KMS-11 (cell line): ENCODE measurements at regions not wholly inside any gene's neighbourhood (a gene's known extent, or its start where the extent isn't known, plus 50 kb on each side); places are given as distances from the start of the nearest gene placed in this dataset.

ENCODE experiments used
- H2AFZ ChIP-seq: fragments of 200-600 bp; sonication (generic); 2 replicates; pipeline ENCODE4 v1.6.1; 2016; ENCODE audit warnings: antibody characterized with exemption, mixed run types, low read depth
- H3K27ac ChIP-seq: fragments of 200-600 bp; sonication (generic); 2 replicates; pipeline ENCODE4 v1.6.1; 2016; ENCODE audit warnings: mild to moderate bottlenecking, mixed run types
- H3K27me3 ChIP-seq: fragments of 200-600 bp; sonication (generic); 2 replicates; pipeline ENCODE4 v1.6.1; 2017; ENCODE audit warnings: mild to moderate bottlenecking, low read depth, mixed run types, moderate library complexity; ENCODE audit not compliant: insufficient read depth
- H3K36me3 ChIP-seq: fragments of 200-600 bp; sonication (generic); 2 replicates; pipeline ENCODE4 v1.6.1; 2017; ENCODE audit warnings: mild to moderate bottlenecking, mixed run types; ENCODE audit not compliant: insufficient read depth
- H3K4me1 ChIP-seq: fragments of 200-600 bp; sonication (generic); 2 replicates; pipeline ENCODE4 v1.6.1; 2016; ENCODE audit warnings: mild to moderate bottlenecking, low read depth, mixed run types; ENCODE audit not compliant: poor library complexity, severe bottlenecking
- H3K4me2 ChIP-seq: fragments of 200-600 bp; sonication (generic); 2 replicates; pipeline ENCODE4 v1.7.0; 2016; ENCODE audit warnings: mild to moderate bottlenecking, mixed run types
- H3K4me3 ChIP-seq: fragments of 200-600 bp; sonication (generic); IDR thresholded peaks from 2 replicates; pipeline ENCODE4 v1.6.1; 2017; ENCODE audit warnings: low read depth, low read length, mixed read lengths; ENCODE audit not compliant: insufficient read depth
- H3K79me2 ChIP-seq: fragments of 200-600 bp; sonication (generic); 2 replicates; pipeline ENCODE4 v1.6.1; 2016; ENCODE audit warnings: low read depth, mixed run types; ENCODE audit not compliant: insufficient read depth
- H3K9ac ChIP-seq: fragments of 200-600 bp; sonication (generic); 2 replicates; pipeline ENCODE4 v1.6.1; 2016; ENCODE audit warnings: mild to moderate bottlenecking, mixed run types
- H4K20me1 ChIP-seq: fragments of 200-600 bp; sonication (generic); 2 replicates; pipeline ENCODE4 v1.6.1; 2016; ENCODE audit warnings: mild to moderate bottlenecking, mixed run types; ENCODE audit not compliant: insufficient read depth
- CTCF ChIP-seq: fragments of 200-600 bp; sonication (generic); conservative IDR thresholded peaks from 2 replicates; pipeline ENCODE4 v1.6.1; 2017; ENCODE audit warnings: low read depth, mild to moderate bottlenecking, antibody characterized with exemption, low read length, moderate library complexity, mixed read lengths

GRCh38 chr13:97856304-97856675 is 97.2 kb upstream of the IPO5 start:
- H3K4me2 ChIP-seq: no peak overlapping the region
- no peak overlapping the region for H3K9ac ChIP-seq
- no peak overlapping the region for H3K4me3 ChIP-seq
- TF ChIP-seq CTCF: no peak
- no peak overlapping the region for H2AFZ ChIP-seq
- H3K36me3 ChIP-seq: no peaks in the 10 kb centered on the region
- no peak overlapping the region for H3K27ac ChIP-seq
- H3K79me2 ChIP-seq: no peaks in the 10 kb centered on the region
- H3K27me3 ChIP-seq: no peaks in the 10 kb centered on the region
- no peaks in the 10 kb centered on the region for H4K20me1 ChIP-seq
- peaks cover 4% of the 10 kb centered on the region for H3K4me1 ChIP-seq

- Histone ChIP-seq H3K4me2 (no peak overlapping the region), H3K27me3 (no peaks in the 10 kb centered on the region), H3K9ac (no peak overlapping the region), H3K36me3 (no peaks in the 10 kb centered on the region), H3K4me3 (no peak overlapping the region), H3K79me2 (no peaks in the 10 kb centered on the region), H4K20me1 (no peaks in the 10 kb centered on the region), H3K4me1 (peaks cover 4% of the 10 kb centered on the region), H2AFZ (no peak overlapping the region), H3K27ac (no peak overlapping the region)
- TF ChIP-seq CTCF: no peak
Observed at GRCh38 chr13:97858161-97858560, 95.3 kb upstream of the IPO5 start.

- no peak overlapping the region for H3K4me2 ChIP-seq
- no peaks in the 10 kb centered on the region for H4K20me1 ChIP-seq
- H3K79me2 ChIP-seq: no peaks in the 10 kb centered on the region
- TF ChIP-seq CTCF: no peak
- no peak overlapping the region for H3K4me3 ChIP-seq
- no peak overlapping the region for H3K9ac ChIP-seq
- H3K27ac ChIP-seq: no peak overlapping the region
- no peaks in the 10 kb centered on the region for H3K36me3 ChIP-seq
- no peaks in the 10 kb centered on the region for H3K4me1 ChIP-seq
- H3K27me3 ChIP-seq: no peaks in the 10 kb centered on the region
- H2AFZ ChIP-seq: no peak overlapping the region
Observed at GRCh38 chr13:97866346-97866745, 87.1 kb upstream of the IPO5 start.

GRCh38 chr13:97866751-97867150 is 86.7 kb upstream of the IPO5 start:
- no peak for TF ChIP-seq CTCF

GRCh38 chr13:97873398-97873797 is 80.1 kb upstream of the IPO5 start:
- Histone ChIP-seq H3K27me3 (no peaks in the 10 kb centered on the region), H3K4me2 (no peak overlapping the region), H3K79me2 (no peaks in the 10 kb centered on the region), H3K36me3 (no peaks in the 10 kb centered on the region), H3K9ac (no peak overlapping the region), H3K27ac (no peak overlapping the region), H3K4me3 (no peak overlapping the region), H3K4me1 (no peaks in the 10 kb centered on the region), H4K20me1 (no peaks in the 10 kb centered on the region), H2AFZ (no peak overlapping the region)
- TF ChIP-seq CTCF: no peak

More at GRCh38 chr13:97866751-97867150, 86.7 kb upstream of the IPO5 start:
- Histone ChIP-seq H4K20me1 (no peaks in the 10 kb centered on the region), H3K9ac (no peak overlapping the region), H3K27me3 (no peaks in the 10 kb centered on the region), H3K79me2 (no peaks in the 10 kb centered on the region), H3K4me2 (no peak overlapping the region), H2AFZ (no peak overlapping the region), H3K4me1 (no peaks in the 10 kb centered on the region), H3K27ac (no peak overlapping the region), H3K36me3 (no peaks in the 10 kb centered on the region), H3K4me3 (no peak overlapping the region)
